ENCODE measurements at regions not wholly inside any gene's neighbourhood (a gene's known extent, or its start where the extent isn't known, plus 50 kb on each side); places are given as distances from the start of the nearest gene placed in this dataset.

GRCh38 chr7:131657881-131658280, 101.5 kb upstream of the PODXL start:
- no TSS peak for BruUV-seq (replicated peaks)

GRCh38 chr7:131656980-131657723, 100.7 kb upstream of the PODXL start:
- Histone ChIP-seq H3K4me2 (no peak overlapping the region), H3F3A (ENCODE audit: insufficient read depth, low read depth) (peaks cover 11% of the 10 kb centered on the region), H3K36me3 (ENCODE audit: low read depth) (no peaks in the 10 kb centered on the region), H3K9me2 (ENCODE audit: insufficient read depth) (no peaks in the 10 kb centered on the region), H3K4me1 (replicated peaks; ENCODE audit: insufficient read depth) (peaks cover 17% of the 10 kb centered on the region), H3K79me2 (ENCODE audit: low read depth) (no peaks in the 10 kb centered on the region), H2AFZ (no peak overlapping the region), H3K27ac (no peak overlapping the region), H4K20me1 (ENCODE audit: insufficient read depth) (no peaks in the 10 kb centered on the region), H3K9me3 (ENCODE audit: insufficient read depth, low read depth) (no peaks in the 10 kb centered on the region), H3K4me3 (no peak overlapping the region), H3K27me3 (ENCODE audit: insufficient read depth, low read depth) (no peaks in the 10 kb centered on the region)
- no peak for DNase-seq
- POLR2A ChIA-PET (ENCODE audit: unreplicated experiment), result no interaction called here
- no TSS peak for BruUV-seq (replicated peaks)
- no peak for TF ChIP-seq CTCF (conservative IDR thresholded peaks at IDR 0.05)
- intact Hi-C loops (cut with micrococcal nuclease; ENCODE audit: unreplicated experiment), result loop anchor here (10.0 kb wide), 1 partner anchor 762 kb away; no protein-coding TSS in a partner anchor
- CTCF ChIA-PET, result interaction anchor here (0.6 to 0.7 kb wide), 2 partner anchors 111 to 143 kb away, joined by 3 to 4 read pairs; no protein-coding TSS in a partner anchor

More at GRCh38 chr7:131657881-131658280, 101.5 kb upstream of the PODXL start:
- Histone ChIP-seq H3K4me1 (replicated peaks; ENCODE audit: insufficient read depth) (peaks cover 13% of the 10 kb centered on the region), H4K20me1 (ENCODE audit: insufficient read depth) (no peaks in the 10 kb centered on the region), H3K36me3 (ENCODE audit: low read depth) (no peaks in the 10 kb centered on the region), H3K4me3 (no peak overlapping the region), H3K9me2 (ENCODE audit: insufficient read depth) (no peaks in the 10 kb centered on the region), H3K27ac (no peak overlapping the region), H3K9me3 (ENCODE audit: insufficient read depth, low read depth) (no peaks in the 10 kb centered on the region), H3K79me2 (ENCODE audit: low read depth) (no peaks in the 10 kb centered on the region), H3F3A (ENCODE audit: insufficient read depth, low read depth) (peaks cover 11% of the 10 kb centered on the region), H2AFZ (no peak overlapping the region), H3K27me3 (ENCODE audit: insufficient read depth, low read depth) (no peaks in the 10 kb centered on the region), H3K4me2 (no peak overlapping the region)
- no peak for DNase-seq
- intact Hi-C loops (cut with micrococcal nuclease; ENCODE audit: unreplicated experiment), result loop anchor here (10.0 kb wide), 1 partner anchor 763 kb away; no protein-coding TSS in a partner anchor
- POLR2A ChIA-PET (ENCODE audit: unreplicated experiment), result no interaction called here
- TF ChIP-seq EZH2 (IDR thresholded peaks at IDR 0.05; ENCODE audit: low read depth), result no peak
- no peak for TF ChIP-seq CTCF (conservative IDR thresholded peaks at IDR 0.05)
- CTCF ChIA-PET, result interaction anchor here (0.6 to 0.7 kb wide), 3 partner anchors 112 to 144 kb away, joined by 3 to 6 read pairs (median 4); no protein-coding TSS in a partner anchor

DNA sequence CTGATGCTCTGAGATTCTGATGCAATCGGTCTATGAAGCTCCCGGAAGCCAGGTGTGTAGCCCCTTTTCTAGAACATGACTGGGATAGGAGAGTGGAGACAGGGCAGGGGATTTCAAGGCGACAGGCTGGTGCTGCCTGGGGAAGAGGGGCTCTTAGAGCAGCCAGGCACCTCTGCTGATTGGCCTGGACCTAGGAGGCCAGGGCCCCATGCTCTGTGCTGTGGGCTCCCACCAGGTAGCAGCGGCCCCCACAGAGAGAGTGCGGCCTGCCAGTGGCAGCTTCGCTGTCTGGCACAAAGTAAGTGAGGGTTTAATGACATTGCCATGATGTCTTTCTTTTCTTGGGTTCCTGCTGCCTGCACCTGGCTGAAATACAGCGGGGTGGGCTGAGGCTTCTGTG, 99.4 kb upstream of the PODXL start:
- no peaks in the 10 kb centered on the region for H3K79me2 ChIP-seq (ENCODE audit: low read depth)
- no peaks in the 10 kb centered on the region for H3K27me3 ChIP-seq (ENCODE audit: insufficient read depth, low read depth)
- peaks cover 17% of the 10 kb centered on the region for H3K4me1 ChIP-seq (replicated peaks; ENCODE audit: insufficient read depth)
- H2AFZ ChIP-seq, result no peak overlapping the region
- no peaks in the 10 kb centered on the region for H3K9me2 ChIP-seq (ENCODE audit: insufficient read depth)
- H3K9me3 ChIP-seq (ENCODE audit: insufficient read depth, low read depth), result no peaks in the 10 kb centered on the region
- no TSS peak for BruUV-seq (replicated peaks)
- no peak for DNase-seq
- no peaks in the 10 kb centered on the region for H3K36me3 ChIP-seq (ENCODE audit: low read depth)
- ChIA-PET CTCF (interaction anchor here (0.6 to 0.9 kb wide), 2 partner anchors 59 to 148 kb away, joined by 3 to 7 read pairs; no protein-coding TSS in a partner anchor), POLR2A (ENCODE audit: unreplicated experiment) (no interaction called here)
- peaks cover 11% of the 10 kb centered on the region for H3F3A ChIP-seq (ENCODE audit: insufficient read depth, low read depth)
- intact Hi-C loops (cut with micrococcal nuclease; ENCODE audit: unreplicated experiment), result loop anchor here (10.0 kb wide), 1 partner anchor 761 kb away; no protein-coding TSS in a partner anchor
- no peak overlapping the region for H3K4me3 ChIP-seq
- H4K20me1 ChIP-seq (ENCODE audit: insufficient read depth), result no peaks in the 10 kb centered on the region
- H3K27ac ChIP-seq, result no peak overlapping the region
- TF ChIP-seq CTCF (conservative IDR thresholded peaks at IDR 0.05), result no peak
- TF ChIP-seq EZH2 (IDR thresholded peaks at IDR 0.05; ENCODE audit: low read depth), result no peak
- no peak overlapping the region for H3K4me2 ChIP-seq
